ENCODE measurements at regions not wholly inside any gene's neighbourhood (a gene's known extent, or its start where the extent isn't known, plus 50 kb on each side); places are given as distances from the start of the nearest gene placed in this dataset.

- TF ChIP-seq CHD7 (IDR thresholded peaks at IDR 0.05; ENCODE audit: insufficient replicate concordance, low read length) (no peak), EP300 (IDR thresholded peaks at IDR 0.05; ENCODE audit: borderline replicate concordance in 1 of 2, low read depth in 2 of 2, low read length in 2 of 2) (no peak), KDM1A (IDR thresholded peaks at IDR 0.05; ENCODE audit: borderline replicate concordance, low read length) (no peak), EZH2 (IDR thresholded peaks at IDR 0.05; ENCODE audit: low read depth, low read length, severe bottlenecking) (no peak), SP1 (IDR thresholded peaks at IDR 0.05; ENCODE audit: low read depth, low read length) (no peak), TCF12 (IDR thresholded peaks at IDR 0.05; ENCODE audit: low read depth, low read length) (no peak), SIX5 (IDR thresholded peaks at IDR 0.05; ENCODE audit: low read depth, low read length) (no peak)
- TF ChIP-seq, protein P1, sequence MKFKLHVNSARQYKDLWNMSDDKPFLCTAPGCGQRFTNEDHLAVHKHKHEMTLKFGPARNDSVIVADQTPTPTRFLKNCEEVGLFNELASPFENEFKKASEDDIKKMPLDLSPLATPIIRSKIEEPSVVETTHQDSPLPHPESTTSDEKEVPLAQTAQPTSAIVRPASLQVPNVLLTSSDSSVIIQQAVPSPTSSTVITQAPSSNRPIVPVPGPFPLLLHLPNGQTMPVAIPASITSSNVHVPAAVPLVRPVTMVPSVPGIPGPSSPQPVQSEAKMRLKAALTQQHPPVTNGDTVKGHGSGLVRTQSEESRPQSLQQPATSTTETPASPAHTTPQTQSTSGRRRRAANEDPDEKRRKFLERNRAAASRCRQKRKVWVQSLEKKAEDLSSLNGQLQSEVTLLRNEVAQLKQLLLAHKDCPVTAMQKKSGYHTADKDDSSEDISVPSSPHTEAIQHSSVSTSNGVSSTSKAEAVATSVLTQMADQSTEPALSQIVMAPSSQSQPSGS (IDR thresholded peaks at IDR 0.05; ENCODE audit: low read length): no peak
These were observed 51.7 kb upstream of the CAPN7 start (continued) for GRCh38 chr3:15154326-15154725.

All from H1 (cell line).